OCI-LY3 (cell line): ENCODE measurements at regions not wholly inside any gene's neighbourhood (a gene's known extent, or its start where the extent isn't known, plus 50 kb on each side); places are given as distances from the start of the nearest gene placed in this dataset.

Experiments used
- H2AFZ ChIP-seq: fragments of 200-600, 300-600 bp; shearing (Covaris generic); 2 replicates; pipeline ENCODE4 v1.6.0; 2014; ENCODE audit warnings: antibody characterized with exemption, low read depth, low read length
- H3K27ac ChIP-seq: fragments of 200-600, 300-600 bp; sonication (generic); 2 replicates; pipeline ENCODE4 v1.5.1; 2014; ENCODE audit warnings: mild to moderate bottlenecking, low read length, moderate library complexity, mixed read lengths
- H3K27me3 ChIP-seq: fragments of 200-600, 300-600 bp; sonication (generic); 2 replicates; pipeline ENCODE4 v1.6.1; 2014; ENCODE audit warnings: low read depth, low read length, mixed read lengths
- H3K36me3 ChIP-seq: fragments of 200-600, 300-600 bp; sonication (generic); replicated peaks from 2 replicates; pipeline ENCODE3; 2014; ENCODE audit warnings: low read depth, low read length, mixed read lengths
- H3K4me1 ChIP-seq: fragments of 300-600, 200-600 bp; sonication (generic); 2 replicates; pipeline ENCODE4 v1.6.1; 2014; ENCODE audit warnings: low read length, mixed read lengths
- H3K4me2 ChIP-seq: fragments of 200-600, 300-600 bp; sonication (generic); 2 replicates; pipeline ENCODE4 v1.6.1; 2014; ENCODE audit warnings: low read length, mixed read lengths
- H3K4me3 ChIP-seq: fragments of 300-600, 200-600 bp; sonication (generic); 2 replicates; pipeline ENCODE4 v1.5.1; 2014; ENCODE audit warnings: antibody characterized with exemption, mild to moderate bottlenecking, low read length, moderate library complexity
- H3K79me2 ChIP-seq: fragments of 300-600, 200-600 bp; shearing (Covaris generic); 2 replicates; pipeline ENCODE4 v1.6.1; 2014; ENCODE audit warnings: mild to moderate bottlenecking, low read length, mixed read lengths
- H3K9ac ChIP-seq: fragments of 300-600, 200-600 bp; shearing (Covaris generic); 2 replicates; pipeline ENCODE4 v1.6.0; 2014; ENCODE audit warnings: mild to moderate bottlenecking, low read length, moderate library complexity
- H3K9me3 ChIP-seq: fragments of 200-600, 300-600 bp; shearing (Covaris generic); 2 replicates; pipeline ENCODE4 v1.6.1; 2014; ENCODE audit warnings: low read length, mixed read lengths; ENCODE audit not compliant: insufficient read depth
- H4K20me1 ChIP-seq: fragments of 200-600, 300-600 bp; sonication (generic); 2 replicates; pipeline ENCODE4 v1.6.1; 2016; ENCODE audit warnings: low read length, mixed read lengths; ENCODE audit not compliant: insufficient read depth
- EZH2phosphoT487 ChIP-seq: fragments of 200-600 bp; shearing (Covaris generic); IDR thresholded peaks from 2 replicates; pipeline ENCODE4 v1.6.1; 2018; ENCODE audit warnings: antibody characterized with exemption, mixed run types, low read depth
- TF ChIP-seq, protein P1 (sequence below): fragments of 200-600, 300-600 bp; sonication (generic); IDR thresholded peaks from 2 replicates; pipeline ENCODE4 v1.5.1; 2014; ENCODE audit warnings: antibody characterized with exemption, low read length, low read depth

DNA sequence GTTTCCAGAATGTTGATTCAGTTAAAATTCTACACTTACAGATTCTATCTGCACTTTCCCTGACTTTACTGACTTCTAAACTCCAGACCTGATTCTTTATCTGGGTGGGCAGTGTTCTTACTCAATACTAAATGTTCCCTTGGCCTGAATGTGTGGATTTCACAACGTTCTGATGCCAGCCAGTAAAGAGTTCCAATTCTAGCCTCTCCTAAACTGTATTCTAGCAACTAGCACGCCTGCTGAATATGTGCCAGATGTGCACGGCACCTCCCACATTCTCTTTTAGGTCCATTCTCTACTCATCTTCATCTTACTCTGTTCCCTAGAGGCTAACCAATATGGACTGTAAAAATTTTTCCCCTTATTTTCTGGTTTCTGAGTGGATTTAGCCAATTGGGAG is 479.5 kb upstream of the AGTR1 start:
- Histone ChIP-seq H3K4me2 (no peak overlapping the region), H3K9ac (no peak overlapping the region), H3K4me3 (no peak overlapping the region), H3K27ac (no peak overlapping the region), H3K4me1 (peaks cover 8% of the 10 kb centered on the region), H3K9me3 (no peaks in the 10 kb centered on the region), H4K20me1 (no peaks in the 10 kb centered on the region), H3K27me3 (no peaks in the 10 kb centered on the region), H3K79me2 (no peaks in the 10 kb centered on the region), H2AFZ (no peak overlapping the region; the same call in 1 of the 2 replicates), H3K36me3 (no peaks in the 10 kb centered on the region)
- TF ChIP-seq, protein P1, sequence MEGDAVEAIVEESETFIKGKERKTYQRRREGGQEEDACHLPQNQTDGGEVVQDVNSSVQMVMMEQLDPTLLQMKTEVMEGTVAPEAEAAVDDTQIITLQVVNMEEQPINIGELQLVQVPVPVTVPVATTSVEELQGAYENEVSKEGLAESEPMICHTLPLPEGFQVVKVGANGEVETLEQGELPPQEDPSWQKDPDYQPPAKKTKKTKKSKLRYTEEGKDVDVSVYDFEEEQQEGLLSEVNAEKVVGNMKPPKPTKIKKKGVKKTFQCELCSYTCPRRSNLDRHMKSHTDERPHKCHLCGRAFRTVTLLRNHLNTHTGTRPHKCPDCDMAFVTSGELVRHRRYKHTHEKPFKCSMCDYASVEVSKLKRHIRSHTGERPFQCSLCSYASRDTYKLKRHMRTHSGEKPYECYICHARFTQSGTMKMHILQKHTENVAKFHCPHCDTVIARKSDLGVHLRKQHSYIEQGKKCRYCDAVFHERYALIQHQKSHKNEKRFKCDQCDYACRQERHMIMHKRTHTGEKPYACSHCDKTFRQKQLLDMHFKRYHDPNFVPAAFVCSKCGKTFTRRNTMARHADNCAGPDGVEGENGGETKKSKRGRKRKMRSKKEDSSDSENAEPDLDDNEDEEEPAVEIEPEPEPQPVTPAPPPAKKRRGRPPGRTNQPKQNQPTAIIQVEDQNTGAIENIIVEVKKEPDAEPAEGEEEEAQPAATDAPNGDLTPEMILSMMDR: no peak
- TF ChIP-seq EZH2phosphoT487: no peak

DNA sequence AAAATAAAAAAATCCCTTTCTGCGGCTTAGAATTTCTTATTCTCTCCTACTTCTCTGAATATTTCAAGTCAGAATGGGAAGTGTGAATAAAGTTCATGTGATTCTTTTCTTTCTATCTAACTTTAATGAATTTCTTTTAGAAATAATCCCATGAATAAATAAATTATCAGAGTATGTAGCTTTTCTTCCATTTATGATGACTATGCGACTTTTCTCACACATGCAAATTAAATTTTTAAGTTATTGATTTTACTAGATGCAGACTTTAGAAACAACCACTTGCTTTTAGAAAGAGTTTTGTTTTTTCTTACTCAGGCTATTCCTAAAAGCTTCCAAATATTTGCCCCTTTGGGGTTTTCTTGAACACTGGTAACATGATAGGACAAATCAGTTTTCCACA is 477.7 kb upstream of the AGTR1 start:
- no peaks in the 10 kb centered on the region for H3K36me3 ChIP-seq
- no peak overlapping the region for H3K27ac ChIP-seq
- no peak overlapping the region for H3K4me3 ChIP-seq
- no peaks in the 10 kb centered on the region for H4K20me1 ChIP-seq
- H2AFZ ChIP-seq: no peak overlapping the region
- H3K4me1 ChIP-seq: peaks cover 8% of the 10 kb centered on the region
- no peaks in the 10 kb centered on the region for H3K9me3 ChIP-seq
- no peak overlapping the region for H3K4me2 ChIP-seq
- TF ChIP-seq, protein P1: no peak
- no peak for TF ChIP-seq EZH2phosphoT487
- no peak overlapping the region for H3K9ac ChIP-seq
- no peaks in the 10 kb centered on the region for H3K79me2 ChIP-seq
- no peaks in the 10 kb centered on the region for H3K27me3 ChIP-seq

DNA sequence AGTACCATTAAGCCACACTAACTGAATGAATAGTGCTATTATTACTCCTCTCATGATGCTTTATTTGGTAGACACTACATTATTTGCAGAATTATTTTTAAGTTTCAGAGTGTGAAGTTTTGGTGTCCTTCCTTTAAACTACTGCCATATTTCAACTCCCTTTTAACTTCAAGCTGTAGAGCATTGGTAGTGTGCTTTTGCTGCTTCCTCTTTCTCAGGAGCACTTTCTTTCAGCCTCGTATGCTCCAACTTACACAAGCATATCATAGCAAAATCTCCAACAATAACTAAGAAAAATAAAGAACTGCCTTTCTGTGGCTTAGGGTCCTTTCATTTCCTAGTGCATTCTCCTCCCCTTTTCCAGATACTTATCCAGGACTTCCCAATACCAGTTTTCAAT is 476.4 kb upstream of the AGTR1 start:
- H3K9me3 ChIP-seq: no peaks in the 10 kb centered on the region
- no peak overlapping the region for H3K4me3 ChIP-seq
- H3K9ac ChIP-seq: no peak overlapping the region
- peak overlapping the region; percentile 79; the same call in 1 of the 2 replicates for H2AFZ ChIP-seq
- H3K27ac ChIP-seq: no peak overlapping the region
- H3K4me1 ChIP-seq: peaks cover 8% of the 10 kb centered on the region
- H3K27me3 ChIP-seq: no peaks in the 10 kb centered on the region
- H3K4me2 ChIP-seq: peak overlapping the region; percentile 31
- H3K36me3 ChIP-seq: no peaks in the 10 kb centered on the region
- no peaks in the 10 kb centered on the region for H3K79me2 ChIP-seq
- TF ChIP-seq, protein P1: no peak
- no peak for TF ChIP-seq EZH2phosphoT487
- H4K20me1 ChIP-seq: no peaks in the 10 kb centered on the region

DNA sequence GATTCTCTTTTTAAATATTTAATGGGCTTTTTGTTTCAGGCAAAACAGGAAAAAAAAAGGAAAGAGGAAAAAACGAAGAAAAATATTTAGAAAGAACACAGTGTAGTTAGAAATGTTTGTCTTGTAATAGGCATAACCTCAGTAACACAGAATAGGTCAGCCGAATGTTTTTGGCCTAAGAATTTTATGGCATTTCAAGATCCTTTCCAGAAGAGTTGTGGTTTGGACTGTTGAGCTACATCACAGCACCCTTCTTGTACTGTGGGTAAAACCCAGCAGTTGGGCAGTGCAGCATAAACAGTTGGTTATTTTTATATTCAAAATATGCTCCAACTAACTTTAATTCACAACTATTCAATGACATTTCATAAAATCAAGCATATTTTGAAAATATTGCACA is 474.4 kb upstream of the AGTR1 start:
- no peak overlapping the region for H3K4me3 ChIP-seq
- no peak overlapping the region for H3K27ac ChIP-seq
- no peaks in the 10 kb centered on the region for H4K20me1 ChIP-seq
- no peak overlapping the region for H3K9ac ChIP-seq
- no peaks in the 10 kb centered on the region for H3K79me2 ChIP-seq
- H3K36me3 ChIP-seq: no peaks in the 10 kb centered on the region
- H3K4me2 ChIP-seq: no peak overlapping the region
- no peaks in the 10 kb centered on the region for H3K27me3 ChIP-seq
- no peak overlapping the region for H2AFZ ChIP-seq
- TF ChIP-seq, protein P1: no peak
- TF ChIP-seq EZH2phosphoT487: no peak
- no peaks in the 10 kb centered on the region for H3K9me3 ChIP-seq
- H3K4me1 ChIP-seq: peaks cover 8% of the 10 kb centered on the region
